ENCODE measurements at regions not wholly inside any gene's neighbourhood (a gene's known extent, or its start where the extent isn't known, plus 50 kb on each side); places are given as distances from the start of the nearest gene placed in this dataset.

GRCh38 chr2:225340923-225341322 lies 58.6 kb upstream of the NYAP2 start:
- no peak overlapping the region for H3K27ac ChIP-seq
- DNase-seq, result no peak
- FAIRE-seq, result no peak
- no peaks in the 10 kb centered on the region for H3K27me3 ChIP-seq
- intact Hi-C loops (cut with DNase I), result no loop called here
- H3K4me1 ChIP-seq, result no peaks in the 10 kb centered on the region
- TF ChIP-seq CTCF (IDR thresholded peaks at IDR 0.05), result no peak
- H3K36me3 ChIP-seq, result no peaks in the 10 kb centered on the region
- no peak for ATAC-seq
- WGBS, 2 donors, result 62 to 66% methylated on average over 2 of the region's 2 CpGs
- H3K4me3 ChIP-seq, result no peak overlapping the region
- H3K9me3 ChIP-seq, result no peaks in the 10 kb centered on the region

DNA sequence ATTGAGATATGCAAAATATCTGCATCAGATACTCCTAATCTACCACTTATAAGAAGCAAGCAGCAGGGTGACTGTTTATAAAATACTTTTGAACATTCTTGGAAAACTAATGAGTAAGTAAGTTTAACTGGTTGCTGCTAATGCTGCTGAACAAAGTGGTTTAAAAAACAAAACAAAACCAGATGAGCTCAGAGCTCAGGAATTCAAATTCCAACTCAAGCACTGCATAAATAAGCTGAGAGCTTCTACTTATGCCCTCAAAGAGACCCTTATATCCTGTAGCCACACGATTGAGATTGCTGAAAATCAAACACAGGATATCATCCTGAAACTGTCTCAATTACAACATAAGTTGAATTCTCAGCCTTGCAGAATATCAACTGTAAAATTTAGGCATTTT lies 62.3 kb upstream of the NYAP2 start:
- 20 to 23% methylated on average over 1 of the region's 1 CpG for WGBS, 2 donors
- no peak for FAIRE-seq

GRCh38 chr2:225334514-225334913 lies 65.0 kb upstream of the NYAP2 start:
- no peak overlapping the region for H3K4me3 ChIP-seq
- H3K9me3 ChIP-seq, result no peaks in the 10 kb centered on the region
- H3K27ac ChIP-seq, result no peak overlapping the region
- peak in 4 of 6 donors; percentile 18 to 42 (median 22) for DNase-seq
- peaks cover 0 to 12% (median 8%) of the 10 kb centered on the region in 3 donors for H3K4me1 ChIP-seq
- intact Hi-C loops (cut with DNase I), result no loop called here
- ATAC-seq, result peak; percentile 89 to 93 (median 92)
- 8 to 13% methylated on average over 4 of the region's 4 CpGs for whole genome bisulfite sequencing, 2 donors
- no peak for TF ChIP-seq CTCF (IDR thresholded peaks at IDR 0.05)
- no peaks in the 10 kb centered on the region for H3K36me3 ChIP-seq
- no peaks in the 10 kb centered on the region for H3K27me3 ChIP-seq
- FAIRE-seq, result no peak

More for the DNA sequence above, 62.3 kb upstream of the NYAP2 start:
- ATAC-seq, result no peak
- H3K9me3 ChIP-seq, result no peaks in the 10 kb centered on the region
- intact Hi-C loops (cut with DNase I), result no loop called here
- no peak overlapping the region for H3K27ac ChIP-seq
- H3K4me1 ChIP-seq, result peaks cover 0 to 12% (median 8%) of the 10 kb centered on the region in 3 donors
- H3K36me3 ChIP-seq, result no peaks in the 10 kb centered on the region
- DNase-seq, result no peak
- no peak overlapping the region for H3K4me3 ChIP-seq
- no peak for TF ChIP-seq CTCF (IDR thresholded peaks at IDR 0.05)
- no peaks in the 10 kb centered on the region for H3K27me3 ChIP-seq

DNA sequence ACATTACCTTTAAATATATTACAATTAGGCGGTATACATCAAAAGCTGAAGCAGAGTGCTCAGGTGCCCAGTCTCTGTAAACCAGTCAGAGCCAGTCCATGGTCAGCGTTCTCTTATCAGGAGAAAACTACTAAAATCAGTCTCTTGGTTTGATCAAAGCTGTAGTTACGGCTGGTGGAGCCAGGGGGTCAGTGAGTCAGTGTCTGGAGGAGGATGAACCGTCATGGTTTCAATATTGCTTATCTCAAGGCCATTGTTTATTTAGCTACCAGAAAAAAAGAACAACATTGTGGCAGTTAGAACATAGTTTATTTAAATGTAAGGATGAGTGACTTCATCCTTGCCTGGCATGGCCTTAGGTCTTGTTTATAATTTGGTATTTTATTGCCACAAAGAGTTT lies 71.3 kb upstream of the NYAP2 start:
- no peak overlapping the region for H3K4me3 ChIP-seq
- H3K27ac ChIP-seq, result no peak overlapping the region
- no peaks in the 10 kb centered on the region for H3K9me3 ChIP-seq
- FAIRE-seq (no peak), ATAC-seq (peak in 2 of 4 donors; percentile 30 to 41), DNase-seq (no peak)
- no peaks in the 10 kb centered on the region for H3K27me3 ChIP-seq
- intact Hi-C loops (cut with DNase I), result no loop called here
- no peaks in the 10 kb centered on the region for H3K4me1 ChIP-seq
- H3K36me3 ChIP-seq, result no peaks in the 10 kb centered on the region
- WGBS, 2 donors, result 38 to 45% methylated on average over 4 of the region's 4 CpGs
- no peak for TF ChIP-seq CTCF (IDR thresholded peaks at IDR 0.05)

DNA sequence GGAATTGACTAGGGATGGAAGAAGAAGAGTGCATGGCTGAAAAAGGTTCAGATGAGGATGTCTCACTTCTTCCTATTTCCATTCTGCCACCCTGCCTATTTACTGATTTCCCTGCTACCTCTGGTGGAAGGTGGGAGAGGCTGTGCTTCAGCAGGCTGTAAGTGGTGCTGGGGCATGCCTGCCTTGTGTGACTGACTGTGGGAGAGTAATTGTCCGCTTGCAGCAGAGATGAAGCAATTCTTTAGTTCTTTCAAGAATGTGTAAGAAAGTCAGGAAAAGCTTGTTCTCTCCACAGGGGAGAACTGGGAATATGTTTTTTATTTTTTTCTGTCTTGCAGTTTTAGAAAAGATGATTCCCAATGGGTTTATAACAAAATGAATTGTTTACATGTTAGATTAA lies 72.5 kb upstream of the NYAP2 start:
- no peak for DNase-seq
- FAIRE-seq, result no peak

More for the DNA sequence above, 72.5 kb upstream of the NYAP2 start:
- H3K36me3 ChIP-seq, result no peaks in the 10 kb centered on the region
- 77 to 82% methylated on average over 1 of the region's 1 CpG for WGBS, 2 donors
- H3K4me3 ChIP-seq, result no peak overlapping the region
- no peak overlapping the region for H3K27ac ChIP-seq
- no peak for ATAC-seq
- TF ChIP-seq CTCF (IDR thresholded peaks at IDR 0.05), result no peak
- H3K27me3 ChIP-seq, result no peaks in the 10 kb centered on the region
- intact Hi-C loops (cut with DNase I), result no loop called here
- H3K4me1 ChIP-seq, result no peaks in the 10 kb centered on the region
- no peaks in the 10 kb centered on the region for H3K9me3 ChIP-seq
